Stomach (tissue), 8 donors: ENCODE measurements at regions not wholly inside any gene's neighbourhood (a gene's known extent, or its start where the extent isn't known, plus 50 kb on each side); places are given as distances from the start of the nearest gene placed in this dataset.

Experiments
- DNase-seq, 2 donors: peaks; one replicate each; pipeline versions ENCODE4 v3.0.0 to v3.0.0-alpha.2; 2013 to 2019
- H3K27ac ChIP-seq, 5 donors: fragments of 200-600 bp in 4 of 5; sonication (generic) in 4 of 5; one replicate each; pipeline ENCODE4 v1.5.1; 2013 to 2019; ENCODE audit warnings: mild to moderate bottlenecking in 1 of 5, moderate library complexity in 1 of 5
- H3K27me3 ChIP-seq, 3 donors: fragments of 200-600 bp; sonication (generic); one replicate each; pipeline ENCODE4 v1.5.1; 2017 to 2019; ENCODE audit warnings: mixed run types in 1 of 3
- H3K36me3 ChIP-seq, 4 donors: fragments of 200-600 bp; sonication (generic); 1 replicate in 3 of 4; 2 replicates in 1 of 4; pipeline ENCODE4 v1.5.1; 2016 to 2019
- H3K4me1 ChIP-seq, 4 donors: fragments of 200-600 bp; sonication (generic); one replicate each; pipeline ENCODE4 v1.5.1; 2016 to 2019
- H3K4me3 ChIP-seq, 4 donors: fragments of 200-600 bp; sonication (generic) in 3 of 4; one replicate each; pipeline ENCODE4 v1.5.1; 2016 to 2019; ENCODE audit warnings: mild to moderate bottlenecking in 1 of 4
- H3K9me3 ChIP-seq, 4 donors: fragments of 200-600 bp; sonication (generic); one replicate each; pipeline ENCODE4 v1.5.1; 2016 to 2019
- CTCF ChIP-seq, 7 experiments: fragments of 450-650 bp in 4 of 7; fragments of 200-600 bp in 3 of 7; sonication (generic) in 3 of 7; IDR thresholded peaks; one replicate each; pipeline ENCODE4 v1.5.1; 2016 to 2019; ENCODE audit warnings: antibody characterized with exemption in 7 of 7, control low read depth in 2 of 7, mild to moderate bottlenecking in 1 of 7
- EP300 ChIP-seq: sonication (generic); formaldehyde crosslinking; IDR thresholded peaks from one replicate; pipeline ENCODE4 v1.6.1; 2017; ENCODE audit warnings: antibody characterized with exemption
- POLR2A ChIP-seq, 4 donors: fragments of 450-650 bp; IDR thresholded peaks; one replicate each; pipeline ENCODE4 v1.6.1; 2016; ENCODE audit warnings: antibody characterized with exemption in 4 of 4, control low read depth in 2 of 4, mild to moderate bottlenecking in 1 of 4, moderate library complexity in 1 of 4
- POLR2AphosphoS5 ChIP-seq, 3 donors: sonication (generic); formaldehyde crosslinking; IDR thresholded peaks; one replicate each; pipeline ENCODE4 v1.6.1; 2016; ENCODE audit warnings: antibody characterized with exemption in 3 of 3
- WGBS, 5 donors: extraction: QIAGEN DNeasy Blood & Tissue Kit in 3 of 5; methylation state at CpG; one replicate each; pipeline versions ENCODE4 v1.1.5 to v1.1.7; 2013 to 2018; 5-methylcytosine and 5-hydroxymethylcytosine counted together
- intact Hi-C: fragments of 100-400 bp; cut with DNase I; formaldehyde crosslinking; loops from one replicate; pipeline ENCODE4 v1.15.1; 2023; ENCODE audit warnings: low total_unique reads
- donor health status: healthy with polysubstance abuse.
- donor health status: Bipolar disorder and iron deficiency.
- donor health status: healthy.

- Histone ChIP-seq H3K27me3 (no peaks in the 10 kb centered on the region), H3K4me1 (peaks cover 0 to 10% (median 0%) of the 10 kb centered on the region in 4 donors), H3K27ac (no peak overlapping the region), H3K9me3 (peaks cover 0 to 7% (median 0%) of the 10 kb centered on the region in 4 donors), H3K4me3 (no peak overlapping the region), H3K36me3 (no peaks in the 10 kb centered on the region)
- intact Hi-C loops = no loop called here
- DNase-seq = no peak
- 75 to 90% (median 87%) methylated on average over 8 of the region's 8 CpGs for WGBS, 5 donors
- TF ChIP-seq POLR2AphosphoS5 (IDR thresholded peaks at IDR 0.05) (no peak), EP300 (no peak), POLR2A (IDR thresholded peaks at IDR 0.05) (no peak), CTCF (IDR thresholded peaks at IDR 0.05) (no peak)
These were observed 111.7 kb downstream of the NXNL2 start for GRCh38 chr9:88646539-88647300.

- Histone ChIP-seq H3K36me3 (no peaks in the 10 kb centered on the region), H3K4me1 (peaks cover 0 to 11% (median 0%) of the 10 kb centered on the region in 4 donors), H3K4me3 (no peak overlapping the region), H3K9me3 (no peaks in the 10 kb centered on the region), H3K27ac (peak overlapping the region in 3 of 5 donors; percentile 45 to 71 (median 57)), H3K27me3 (no peaks in the 10 kb centered on the region)
- WGBS, 5 donors = 53 to 77% (median 61%) methylated on average over 10 of the region's 10 CpGs
- intact Hi-C loops = no loop called here
- DNase-seq = peak; percentile 51 to 86
- TF ChIP-seq POLR2AphosphoS5 (IDR thresholded peaks at IDR 0.05) = peak in 2 of 3 donors; percentile 28 to 78
- no peak for TF ChIP-seq EP300
These were observed 117.0 kb downstream of the NXNL2 start for GRCh38 chr9:88651682-88652633.

GRCh38 chr9:88652876-88653275 lies 117.9 kb downstream of the NXNL2 start:
- no peaks in the 10 kb centered on the region for H3K27me3 ChIP-seq
- H3K4me1 ChIP-seq = peaks cover 0 to 11% (median 0%) of the 10 kb centered on the region in 4 donors
- TF ChIP-seq POLR2A (IDR thresholded peaks at IDR 0.05) = no peak
- TF ChIP-seq EP300 = no peak
- no peak for TF ChIP-seq POLR2AphosphoS5 (IDR thresholded peaks at IDR 0.05)
- TF ChIP-seq CTCF (IDR thresholded peaks at IDR 0.05) = no peak
- 69 to 84% (median 75%) methylated on average over 1 of the region's 1 CpG for WGBS, 5 donors
- DNase-seq = no peak
- H3K4me3 ChIP-seq = no peak overlapping the region
- H3K9me3 ChIP-seq = no peaks in the 10 kb centered on the region
- H3K36me3 ChIP-seq = no peaks in the 10 kb centered on the region
- peak overlapping the region in 3 of 5 donors; percentile 45 to 71 (median 57) for H3K27ac ChIP-seq
- intact Hi-C loops = no loop called here

- Histone ChIP-seq H3K27ac (no peak overlapping the region), H3K9me3 (no peaks in the 10 kb centered on the region), H3K36me3 (no peaks in the 10 kb centered on the region), H3K27me3 (no peaks in the 10 kb centered on the region), H3K4me1 (peaks cover 0 to 16% (median 2%) of the 10 kb centered on the region in 4 donors), H3K4me3 (no peak overlapping the region)
- WGBS, 5 donors = 49 to 56% (median 51%) methylated on average over 2 of the region's 2 CpGs
- no peak for TF ChIP-seq EP300
- no peak for TF ChIP-seq CTCF (IDR thresholded peaks at IDR 0.05)
- TF ChIP-seq POLR2A (IDR thresholded peaks at IDR 0.05) = no peak
- no peak for TF ChIP-seq POLR2AphosphoS5 (IDR thresholded peaks at IDR 0.05)
- intact Hi-C loops = no loop called here
- no peak for DNase-seq
These were observed 118.4 kb downstream of the NXNL2 start for GRCh38 chr9:88653406-88653805.
